GM21723 (cell line): ENCODE measurements at regions not wholly inside any gene's neighbourhood (a gene's known extent, or its start where the extent isn't known, plus 50 kb on each side); places are given as distances from the start of the nearest gene placed in this dataset.

Experiments used
- ATAC-seq: cut with Tn5 transposase; IDR thresholded peaks from one replicate; pipeline ENCODE4 v1.9.1; 2021; ENCODE audit warnings: mild to moderate bottlenecking, moderate library complexity; ENCODE audit not compliant: unreplicated experiment

DNA sequence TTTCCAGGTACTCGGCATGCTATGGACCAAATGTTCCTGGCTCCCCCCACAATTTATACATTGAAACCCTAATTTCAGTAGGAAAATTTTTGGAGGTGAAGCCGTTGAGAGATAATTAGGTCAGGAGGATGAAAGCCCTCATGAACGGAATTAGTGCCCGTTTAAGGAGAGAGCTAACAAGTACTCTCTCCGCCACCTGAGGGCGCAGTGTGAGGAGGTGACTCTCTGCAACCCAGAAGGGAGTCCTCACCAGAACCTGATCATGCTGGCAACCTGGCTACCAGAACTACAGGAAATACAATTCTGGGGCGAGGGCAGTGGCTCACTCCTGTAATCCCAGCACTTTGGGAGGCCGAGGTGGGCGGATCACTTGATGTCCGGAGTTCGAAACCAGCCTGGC lies 397.8 kb downstream of the SLITRK5 start:
- no peak for ATAC-seq

- no peak for ATAC-seq
These were observed 400.2 kb downstream of the SLITRK5 start for GRCh38 chr13:88071371-88071770.

- no peak for ATAC-seq
These were observed 403.8 kb downstream of the SLITRK5 start for GRCh38 chr13:88074794-88075510.

DNA sequence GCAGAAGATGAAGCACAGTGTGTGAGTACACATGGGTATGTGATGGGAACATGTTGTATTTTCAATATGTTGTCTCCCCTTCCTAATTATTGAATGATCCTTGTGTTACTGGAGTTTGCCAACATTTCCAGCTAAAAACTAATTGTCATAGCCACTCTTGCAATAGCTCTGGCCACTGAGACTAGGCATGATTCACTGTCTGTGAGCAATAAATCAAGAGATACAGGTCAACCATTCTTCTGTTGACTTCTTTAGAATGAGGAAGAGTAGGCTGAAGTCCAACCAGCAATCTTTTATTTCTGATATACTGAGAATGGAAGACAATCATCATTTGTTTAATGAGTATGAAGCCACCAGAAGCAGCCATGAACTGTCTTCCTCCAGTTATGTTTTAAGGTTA lies 413.9 kb downstream of the SLITRK5 start:
- no peak for ATAC-seq

DNA sequence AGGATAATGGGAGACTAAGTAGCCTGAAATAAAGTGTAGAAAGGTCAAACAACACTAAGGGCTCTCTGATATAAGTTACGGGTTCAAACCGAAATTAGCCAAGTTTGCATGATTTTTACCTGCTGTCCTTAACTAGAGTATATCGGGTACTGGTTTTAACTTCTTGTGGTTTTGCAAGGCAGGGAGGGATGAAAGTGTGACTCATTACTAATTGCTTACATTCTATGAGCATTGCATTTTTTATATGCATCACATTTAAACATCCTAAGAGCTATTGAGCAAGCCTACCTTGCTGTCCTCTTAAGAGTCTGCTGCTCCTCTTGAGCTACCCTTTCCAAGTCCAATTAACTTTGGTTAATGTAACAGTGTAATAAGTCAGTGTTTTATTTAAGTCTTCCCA lies 415.4 kb downstream of the SLITRK5 start:
- ATAC-seq, result no peak

DNA sequence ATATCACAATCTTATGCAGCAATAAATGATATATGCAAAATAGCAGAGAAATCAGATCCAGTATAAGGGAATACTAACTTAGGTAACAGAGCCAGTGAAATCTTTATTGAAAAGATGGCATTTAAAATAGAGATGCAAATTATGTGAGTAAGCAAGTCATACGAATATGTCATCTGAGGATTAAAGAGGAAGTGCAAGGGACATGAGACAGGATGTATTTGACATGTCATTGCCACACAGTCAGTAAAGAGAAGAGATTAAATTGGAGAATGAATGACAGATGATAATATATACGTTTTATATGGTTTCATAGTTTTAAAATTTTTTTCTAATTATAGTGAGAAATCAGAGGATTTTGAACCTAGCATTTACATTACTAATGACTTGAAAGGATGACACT lies 426.4 kb downstream of the SLITRK5 start:
- no peak for ATAC-seq

DNA sequence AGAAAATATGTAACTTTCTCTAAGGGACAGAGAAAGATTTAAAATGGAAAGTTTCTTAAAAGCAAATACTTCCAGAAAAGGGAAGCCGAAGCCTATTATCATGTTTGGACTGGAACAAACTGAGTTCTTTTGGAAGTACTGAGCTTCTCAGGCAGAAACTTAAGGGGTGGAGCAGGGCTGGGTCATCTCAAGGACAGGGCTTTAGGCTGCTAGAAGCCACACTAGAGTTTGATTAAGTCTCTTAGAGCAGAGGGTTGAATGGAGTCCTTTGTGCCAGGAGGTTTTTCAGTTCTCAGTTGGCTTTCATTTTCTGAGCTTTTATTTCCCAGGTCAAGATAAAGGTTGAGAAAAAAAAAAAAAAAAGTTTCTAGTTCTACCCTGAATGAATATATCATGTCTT lies 432.7 kb downstream of the SLITRK5 start:
- ATAC-seq, result no peak

- ATAC-seq, result no peak
These were observed 433.4 kb downstream of the SLITRK5 start for GRCh38 chr13:88104576-88104975.

GRCh38 chr13:88107570-88107969 lies 436.4 kb downstream of the SLITRK5 start:
- no peak for ATAC-seq

DNA sequence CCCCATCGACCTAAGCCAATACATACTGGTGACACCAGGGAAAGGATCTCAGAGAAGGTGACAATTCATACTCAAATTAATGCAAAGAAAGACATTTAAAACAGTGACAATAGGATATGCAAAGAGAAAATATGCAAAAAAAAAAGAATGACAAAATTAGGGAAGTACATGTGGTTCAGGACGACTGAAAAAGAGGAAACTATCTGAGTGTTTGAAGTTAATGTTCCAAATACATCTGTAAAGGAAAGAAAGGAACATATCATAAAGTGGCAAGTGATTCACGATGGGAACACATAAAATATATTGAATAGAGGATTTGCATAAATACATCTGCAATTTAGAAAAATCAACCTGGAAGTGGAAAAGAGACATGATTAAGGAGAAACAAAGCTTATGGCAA lies 441.4 kb downstream of the SLITRK5 start:
- ATAC-seq, result no peak

GRCh38 chr13:88115976-88116375 lies 444.8 kb downstream of the SLITRK5 start:
- no peak for ATAC-seq

DNA sequence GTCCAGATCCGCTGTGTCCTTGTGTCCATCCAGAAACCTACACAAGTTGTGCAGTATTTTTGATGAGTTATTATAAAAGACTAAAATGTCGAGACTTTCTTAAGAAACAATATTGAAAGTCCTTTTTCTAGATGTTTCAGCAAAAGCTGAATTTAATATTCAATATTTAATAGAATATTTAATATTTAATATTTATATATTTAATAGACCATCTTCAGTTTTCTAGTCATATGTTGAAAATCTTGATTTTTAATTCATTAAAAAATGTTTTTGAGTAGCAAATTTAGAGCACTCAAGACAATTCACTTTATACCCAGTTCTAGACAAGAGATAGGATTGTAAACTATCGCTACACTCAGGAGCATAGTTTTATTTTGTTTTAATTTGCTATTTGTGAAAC lies 447.8 kb downstream of the SLITRK5 start:
- no peak for ATAC-seq

GRCh38 chr13:88124142-88124541 lies 453.0 kb downstream of the SLITRK5 start:
- ATAC-seq, result no peak

DNA sequence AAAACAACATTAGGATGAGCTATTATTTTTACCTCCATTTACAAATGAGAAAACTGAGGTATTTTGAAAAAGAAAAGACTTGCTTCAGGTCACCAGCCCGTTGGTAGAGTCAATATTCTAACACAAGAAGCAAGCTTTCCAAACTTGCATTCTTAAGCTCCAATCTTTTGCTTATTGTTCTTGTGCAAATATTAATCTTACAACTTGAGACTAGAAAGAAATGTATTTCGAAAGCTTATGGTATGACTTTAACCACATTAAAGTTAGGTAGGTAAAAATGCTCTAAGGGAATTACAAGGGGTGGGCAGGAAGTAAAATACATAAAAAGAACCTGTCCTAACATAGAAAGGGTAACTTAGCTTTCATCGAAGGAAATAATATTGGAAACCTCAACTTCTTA lies 453.9 kb downstream of the SLITRK5 start:
- no peak for ATAC-seq

GRCh38 chr13:88136098-88136790 lies 465.1 kb downstream of the SLITRK5 start:
- ATAC-seq, result no peak

GRCh38 chr13:88142653-88143052 lies 471.5 kb downstream of the SLITRK5 start:
- ATAC-seq, result no peak

- ATAC-seq, result no peak
These were observed 473.4 kb downstream of the SLITRK5 start for GRCh38 chr13:88144580-88144979.

DNA sequence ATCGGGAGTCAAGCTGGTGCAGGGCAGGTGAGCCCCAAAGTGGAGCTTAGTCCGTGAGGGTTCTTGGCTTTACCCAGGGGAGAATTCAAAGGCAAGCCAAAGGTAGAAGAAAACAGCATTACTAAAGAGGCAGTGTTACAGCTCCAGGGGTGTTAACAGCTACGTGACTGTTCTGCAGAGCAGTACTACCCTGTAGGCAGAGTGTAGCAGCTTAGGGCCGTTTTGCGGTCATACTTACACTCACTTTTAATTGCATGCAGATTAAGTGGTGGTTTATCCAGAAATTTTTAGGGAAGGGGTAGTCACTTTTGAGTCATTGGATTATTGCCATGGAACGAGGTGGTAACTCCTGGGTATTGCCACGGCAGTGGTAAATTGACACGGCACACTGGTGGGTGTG lies 482.2 kb downstream of the SLITRK5 start:
- ATAC-seq, result no peak

DNA sequence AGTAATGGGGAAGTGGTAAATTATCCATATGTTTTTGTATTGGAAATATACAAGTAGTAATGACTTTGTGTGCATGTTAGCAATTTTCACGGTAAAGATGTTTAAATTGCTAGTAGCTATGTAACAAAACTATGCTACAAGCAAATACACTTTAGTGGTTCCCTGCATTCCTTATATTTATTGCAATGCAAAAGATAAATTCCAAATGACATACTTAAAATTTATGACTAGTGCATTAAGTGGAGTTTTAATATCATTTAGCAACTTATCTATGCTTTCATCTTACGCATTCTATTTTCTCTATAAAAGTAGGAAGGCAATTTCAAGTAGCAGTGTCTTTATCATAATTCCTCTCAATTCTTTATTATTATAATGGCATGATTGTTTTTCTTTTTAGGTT lies 482.8 kb downstream of the SLITRK5 start:
- ATAC-seq, result no peak

DNA sequence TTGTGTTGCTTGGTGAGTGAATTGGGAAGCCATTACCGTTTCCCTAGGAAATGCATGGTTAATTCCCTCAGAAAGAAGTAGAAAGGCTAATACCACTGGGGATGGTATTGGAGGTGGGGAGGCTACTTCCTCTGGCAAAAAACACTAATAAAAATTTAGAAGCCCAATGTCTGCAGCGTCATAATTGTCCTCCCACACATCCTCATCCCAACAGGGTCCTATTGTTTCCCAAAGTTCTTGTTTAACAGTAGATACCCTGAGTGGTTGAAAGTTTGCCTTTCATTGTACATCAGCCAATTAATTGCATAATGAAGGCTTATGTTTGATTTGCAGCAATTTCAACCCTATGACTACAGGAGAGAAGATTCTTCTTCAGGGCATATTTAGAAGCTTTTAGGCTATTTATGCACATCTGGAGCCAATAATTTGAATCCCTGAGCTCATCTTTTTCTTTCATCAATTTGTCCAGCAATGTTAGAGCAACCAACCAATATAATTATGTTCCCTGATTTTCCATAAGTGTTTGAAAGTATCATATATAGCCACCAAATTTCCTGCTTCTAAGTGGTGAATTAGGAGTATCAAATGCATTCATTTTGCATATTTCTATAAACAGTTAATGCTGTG lies 491.0 kb downstream of the SLITRK5 start:
- ATAC-seq, result no peak

- no peak for ATAC-seq
These were observed 505.1 kb downstream of the SLITRK5 start for GRCh38 chr13:88176231-88176630.

DNA sequence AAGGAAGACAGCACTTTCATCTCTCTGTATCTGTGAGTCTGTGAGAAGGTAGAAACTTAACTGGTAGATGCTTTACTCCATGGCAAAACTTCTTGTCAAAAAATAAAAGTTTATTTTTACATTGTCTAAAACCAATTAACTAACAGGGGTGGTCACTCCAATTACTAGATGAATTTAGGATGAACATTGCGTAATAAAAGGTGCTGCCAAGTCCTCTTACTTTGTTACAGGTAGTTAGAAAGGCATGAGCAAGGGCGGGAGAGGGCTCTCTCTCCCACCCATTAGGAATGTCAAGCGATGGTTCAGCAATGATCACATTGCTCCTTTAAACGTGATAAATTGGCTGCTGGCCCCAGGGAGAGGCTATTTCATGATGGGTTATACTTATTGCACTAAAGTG lies 512.3 kb downstream of the SLITRK5 start:
- no peak for ATAC-seq
